H1 (cell line): ENCODE measurements at regions not wholly inside any gene's neighbourhood (a gene's known extent, or its start where the extent isn't known, plus 50 kb on each side); places are given as distances from the start of the nearest gene placed in this dataset.

Source experiments
- RNF2 ChIP-seq: fragments of 200-900, 300-1000 bp; sonication (generic); IDR thresholded peaks from 2 replicates; pipeline ENCODE4 v1.7.1; 2016; ENCODE audit warnings: borderline replicate concordance, low read depth, mild to moderate bottlenecking, antibody characterized with exemption, low read length; ENCODE audit not compliant: poor library complexity, severe bottlenecking; ENCODE audit errors: missing control alignments

- TF ChIP-seq RNF2: no peak
Measured at GRCh38 chr16:59487067-59487466, 753.0 kb upstream of the GOT2 start (continued).
